ENCODE measurements at regions not wholly inside any gene's neighbourhood (a gene's known extent, or its start where the extent isn't known, plus 50 kb on each side); places are given as distances from the start of the nearest gene placed in this dataset.

- WGBS, 2 experiments (ENCODE audit: insufficient coverage in 1 of 2, insufficient read length in 1 of 2), result 87 to 100% methylated on average over 2 to 9 of the region's 9 CpGs
- H3K4me3 ChIP-seq (ENCODE audit: low read length), result no peak overlapping the region
- TF ChIP-seq CTCF (conservative IDR thresholded peaks at IDR 0.05), result no peak
Measured at GRCh38 chr7:101719123-101719470, 90.0 kb upstream of the MYL10 start.

GRCh38 chr7:101720324-101720723 is 91.2 kb upstream of the MYL10 start:
- H3K27me3 ChIP-seq (ENCODE audit: control insufficient read depth, insufficient read depth, low read length, poor library complexity, severe bottlenecking), result no peaks in the 10 kb centered on the region
- TF ChIP-seq CTCF (conservative IDR thresholded peaks at IDR 0.05), result no peak
- H3K9ac ChIP-seq (ENCODE audit: extremely low read depth, low read length, poor library complexity, severe bottlenecking), result no peak overlapping the region
- H3K4me3 ChIP-seq (ENCODE audit: low read length), result no peak overlapping the region
- no peaks in the 10 kb centered on the region for H3K9me3 ChIP-seq (ENCODE audit: control insufficient read depth, low read length)
- Mint-ChIP-seq H3K27ac (no peak overlapping the region), H3K4me3 (no peak overlapping the region), H3K9me3 (peaks cover 9% of the 10 kb centered on the region), H3K36me3 (ENCODE audit: low read depth) (no peaks in the 10 kb centered on the region), H3K27me3 (ENCODE audit: insufficient read depth) (peaks cover 3% of the 10 kb centered on the region), H3K4me1 (no peaks in the 10 kb centered on the region)
- H3K4me1 ChIP-seq (ENCODE audit: control insufficient read depth, insufficient read depth, low read length), result no peaks in the 10 kb centered on the region
- 93 to 100% methylated on average over 1 to 5 of the region's 5 CpGs for WGBS, 2 experiments (ENCODE audit: insufficient coverage in 1 of 2, insufficient read length in 1 of 2)
- H3K27ac ChIP-seq (ENCODE audit: low read depth, low read length), result no peak overlapping the region
- no peak for DNase-seq
- no peaks in the 10 kb centered on the region for H3K36me3 ChIP-seq (ENCODE audit: control insufficient read depth, insufficient read depth, low read length)

More at GRCh38 chr7:101719123-101719470, 90.0 kb upstream of the MYL10 start:
- H3K9me3 Mint-ChIP-seq, result peaks cover 9% of the 10 kb centered on the region
- no peak for DNase-seq
- no peaks in the 10 kb centered on the region for H3K36me3 Mint-ChIP-seq (ENCODE audit: low read depth)
- Histone ChIP-seq H3K9me3 (ENCODE audit: control insufficient read depth, low read length) (no peaks in the 10 kb centered on the region), H3K4me1 (ENCODE audit: control insufficient read depth, insufficient read depth, low read length) (no peaks in the 10 kb centered on the region), H3K9ac (ENCODE audit: extremely low read depth, low read length, poor library complexity, severe bottlenecking) (no peak overlapping the region), H3K36me3 (ENCODE audit: control insufficient read depth, insufficient read depth, low read length) (no peaks in the 10 kb centered on the region), H3K27me3 (ENCODE audit: control insufficient read depth, insufficient read depth, low read length, poor library complexity, severe bottlenecking) (no peaks in the 10 kb centered on the region), H3K27ac (ENCODE audit: low read depth, low read length) (no peak overlapping the region)
- no peaks in the 10 kb centered on the region for H3K27me3 Mint-ChIP-seq (ENCODE audit: insufficient read depth)
- H3K4me3 Mint-ChIP-seq, result no peak overlapping the region
- H3K27ac Mint-ChIP-seq, result no peak overlapping the region
- no peaks in the 10 kb centered on the region for H3K4me1 Mint-ChIP-seq

- H3K4me1 Mint-ChIP-seq, result no peaks in the 10 kb centered on the region
- Histone ChIP-seq H3K4me3 (ENCODE audit: low read length) (no peak overlapping the region), H3K9me3 (ENCODE audit: control insufficient read depth, low read length) (no peaks in the 10 kb centered on the region), H3K4me1 (ENCODE audit: control insufficient read depth, insufficient read depth, low read length) (no peaks in the 10 kb centered on the region), H3K27me3 (ENCODE audit: control insufficient read depth, insufficient read depth, low read length, poor library complexity, severe bottlenecking) (no peaks in the 10 kb centered on the region), H3K9ac (ENCODE audit: extremely low read depth, low read length, poor library complexity, severe bottlenecking) (no peak overlapping the region), H3K27ac (ENCODE audit: low read depth, low read length) (no peak overlapping the region), H3K36me3 (ENCODE audit: control insufficient read depth, insufficient read depth, low read length) (no peaks in the 10 kb centered on the region)
- peaks cover 5% of the 10 kb centered on the region for H3K27me3 Mint-ChIP-seq (ENCODE audit: insufficient read depth)
- WGBS, 2 experiments (ENCODE audit: insufficient coverage in 1 of 2, insufficient read length in 1 of 2), result 82 to 89% methylated on average over 11 to 21 of the region's 21 CpGs
- TF ChIP-seq CTCF (conservative IDR thresholded peaks at IDR 0.05), result no peak
- peaks cover 9% of the 10 kb centered on the region for H3K9me3 Mint-ChIP-seq
- no peak for DNase-seq
- H3K4me3 Mint-ChIP-seq, result no peak overlapping the region
- no peaks in the 10 kb centered on the region for H3K36me3 Mint-ChIP-seq (ENCODE audit: low read depth)
- no peak overlapping the region for H3K27ac Mint-ChIP-seq
Measured at GRCh38 chr7:101722247-101722646, 93.2 kb upstream of the MYL10 start.

All from endodermal cell (in vitro differentiated cells).